ENCODE measurements at regions not wholly inside any gene's neighbourhood (a gene's known extent, or its start where the extent isn't known, plus 50 kb on each side); places are given as distances from the start of the nearest gene placed in this dataset.
A peak's percentile ranks its signal among the peaks of the same experiment; 100 is the strongest.

- H3K9ac ChIP-seq (ENCODE audit: low read depth, low read length), result no peak overlapping the region
Measured at GRCh38 chr14:59123531-59123930, 64.9 kb upstream of the DAAM1 start.

GRCh38 chr14:59123975-59124374, 64.5 kb upstream of the DAAM1 start:
- H3K27ac ChIP-seq (ENCODE audit: low read length), result no peak overlapping the region
- H3K9me3 ChIP-seq (ENCODE audit: insufficient read depth, low read length, severe bottlenecking), result no peaks in the 10 kb centered on the region
- H2AFZ ChIP-seq (ENCODE audit: low read depth, low read length), result no peak overlapping the region
- H4K20me1 ChIP-seq (ENCODE audit: insufficient read depth, low read length), result no peaks in the 10 kb centered on the region
- H3K4me1 ChIP-seq (ENCODE audit: insufficient read depth, low read length), result no peaks in the 10 kb centered on the region
- H3K36me3 ChIP-seq (ENCODE audit: insufficient read depth, low read length), result no peaks in the 10 kb centered on the region
- no peaks in the 10 kb centered on the region for H3K79me2 ChIP-seq (ENCODE audit: insufficient read depth, low read length)
- TF ChIP-seq EZH2 (IDR thresholded peaks at IDR 0.05; ENCODE audit: borderline replicate concordance, low read depth, low read length, severe bottlenecking) (no peak), CTCF (IDR thresholded peaks at IDR 0.05; ENCODE audit: borderline replicate concordance, extremely low read depth, low read length, poor library complexity, severe bottlenecking) (peak; percentile 36)
- ATAC-seq (ENCODE audit: insufficient read depth, low read depth) (no peak), DNase-seq (no peak)
- H3K9ac ChIP-seq (ENCODE audit: low read depth, low read length), result no peak overlapping the region
- peaks cover 27% of the 10 kb centered on the region for H3K27me3 ChIP-seq (ENCODE audit: insufficient read depth, low read length, poor library complexity)
- no peak overlapping the region for H3K4me3 ChIP-seq (ENCODE audit: low read depth in 1 of 2, low read length in 2 of 2)
- no peak overlapping the region for H3K4me2 ChIP-seq (ENCODE audit: insufficient read depth, low read length)

More at GRCh38 chr14:59123531-59123930, 64.9 kb upstream of the DAAM1 start:
- no peak for TF ChIP-seq EZH2 (IDR thresholded peaks at IDR 0.05; ENCODE audit: borderline replicate concordance, low read depth, low read length, severe bottlenecking)
- TF ChIP-seq CTCF (IDR thresholded peaks at IDR 0.05; ENCODE audit: borderline replicate concordance, extremely low read depth, low read length, poor library complexity, severe bottlenecking), result no peak
- no peaks in the 10 kb centered on the region for H3K9me3 ChIP-seq (ENCODE audit: insufficient read depth, low read length, severe bottlenecking)
- H3K4me3 ChIP-seq (ENCODE audit: low read depth in 1 of 2, low read length in 2 of 2), result no peak overlapping the region
- peaks cover 27% of the 10 kb centered on the region for H3K27me3 ChIP-seq (ENCODE audit: insufficient read depth, low read length, poor library complexity)
- ATAC-seq (ENCODE audit: insufficient read depth, low read depth) (no peak), DNase-seq (no peak)
- H4K20me1 ChIP-seq (ENCODE audit: insufficient read depth, low read length), result no peaks in the 10 kb centered on the region
- no peaks in the 10 kb centered on the region for H3K79me2 ChIP-seq (ENCODE audit: insufficient read depth, low read length)
- H3K4me2 ChIP-seq (ENCODE audit: insufficient read depth, low read length), result no peak overlapping the region
- no peaks in the 10 kb centered on the region for H3K4me1 ChIP-seq (ENCODE audit: insufficient read depth, low read length)
- no peaks in the 10 kb centered on the region for H3K36me3 ChIP-seq (ENCODE audit: insufficient read depth, low read length)
- H3K27ac ChIP-seq (ENCODE audit: low read length), result no peak overlapping the region
- no peak overlapping the region for H2AFZ ChIP-seq (ENCODE audit: low read depth, low read length)

GRCh38 chr14:59125156-59125555, 63.3 kb upstream of the DAAM1 start:
- no peak overlapping the region for H3K27ac ChIP-seq (ENCODE audit: low read length)
- no peaks in the 10 kb centered on the region for H3K79me2 ChIP-seq (ENCODE audit: insufficient read depth, low read length)
- no peaks in the 10 kb centered on the region for H3K36me3 ChIP-seq (ENCODE audit: insufficient read depth, low read length)
- ATAC-seq (ENCODE audit: insufficient read depth, low read depth) (no peak), DNase-seq (no peak)
- H4K20me1 ChIP-seq (ENCODE audit: insufficient read depth, low read length), result no peaks in the 10 kb centered on the region
- H2AFZ ChIP-seq (ENCODE audit: low read depth, low read length), result no peak overlapping the region
- peaks cover 29% of the 10 kb centered on the region for H3K27me3 ChIP-seq (ENCODE audit: insufficient read depth, low read length, poor library complexity)
- TF ChIP-seq EZH2 (IDR thresholded peaks at IDR 0.05; ENCODE audit: borderline replicate concordance, low read depth, low read length, severe bottlenecking), result no peak
- no peak for TF ChIP-seq CTCF (IDR thresholded peaks at IDR 0.05; ENCODE audit: borderline replicate concordance, extremely low read depth, low read length, poor library complexity, severe bottlenecking)
- H3K4me2 ChIP-seq (ENCODE audit: insufficient read depth, low read length), result no peak overlapping the region
- no peak overlapping the region for H3K4me3 ChIP-seq (ENCODE audit: low read depth in 1 of 2, low read length in 2 of 2)
- no peaks in the 10 kb centered on the region for H3K4me1 ChIP-seq (ENCODE audit: insufficient read depth, low read length)
- no peaks in the 10 kb centered on the region for H3K9me3 ChIP-seq (ENCODE audit: insufficient read depth, low read length, severe bottlenecking)
- no peak overlapping the region for H3K9ac ChIP-seq (ENCODE audit: low read depth, low read length)

All from DND-41 (cell line).